GM12892 (cell line): ENCODE measurements at regions not wholly inside any gene's neighbourhood (a gene's known extent, or its start where the extent isn't known, plus 50 kb on each side); places are given as distances from the start of the nearest gene placed in this dataset.

Experiments used
- POLR2A ChIP-seq: IDR thresholded peaks from 2 replicates; pipeline ENCODE4 v1.6.1; 2011; ENCODE audit warnings: low read depth, low read length, control low read depth
- POLR2AphosphoS5 ChIP-seq: IDR thresholded peaks from 2 replicates; pipeline ENCODE4 v1.6.1; 2011; ENCODE audit warnings: low read depth, low read length, control low read depth

DNA sequence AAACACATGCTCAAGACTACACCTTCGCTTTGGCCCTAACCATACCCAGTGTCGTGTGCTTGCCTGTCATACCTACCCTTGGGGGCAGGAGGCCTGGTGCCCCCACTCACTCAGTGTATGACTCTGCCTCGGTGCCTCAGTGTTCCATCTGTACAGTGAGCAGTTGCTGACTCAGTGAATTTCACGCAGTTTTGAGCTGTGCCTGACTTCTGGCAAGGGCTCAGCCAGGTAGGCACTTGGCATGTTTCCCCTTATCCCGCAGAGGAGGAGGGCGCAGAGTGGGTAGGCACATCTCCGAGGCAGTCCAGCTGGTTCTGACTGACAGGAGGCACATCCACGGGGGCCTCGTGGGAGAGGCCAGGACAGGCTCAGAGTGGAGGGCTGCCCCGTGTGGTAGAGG lies 148.9 kb upstream of the CIBAR2 start:
- TF ChIP-seq POLR2A = no peak
- no peak for TF ChIP-seq POLR2AphosphoS5
